ENCODE measurements at regions not wholly inside any gene's neighbourhood (a gene's known extent, or its start where the extent isn't known, plus 50 kb on each side); places are given as distances from the start of the nearest gene placed in this dataset.

DNA sequence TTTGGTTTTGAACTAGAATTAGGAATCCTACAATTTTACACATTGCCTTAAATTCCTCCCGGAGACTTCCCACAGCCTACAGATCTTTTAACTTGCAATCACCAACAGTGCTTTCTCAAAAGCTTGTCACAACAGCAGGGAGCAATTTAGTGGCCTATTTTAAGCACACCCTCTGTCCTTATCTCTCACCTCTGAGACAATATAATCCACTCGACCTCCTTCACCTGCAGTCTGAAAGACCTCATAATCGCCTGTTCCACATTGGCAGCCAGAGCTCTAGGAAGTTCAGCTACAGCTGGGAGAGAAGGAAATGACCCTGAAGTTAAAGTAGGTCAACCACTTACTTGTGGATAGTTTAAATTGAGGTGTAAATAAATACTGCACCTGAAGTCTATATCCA, 249.7 kb upstream of the DLGAP1 start:
- TF ChIP-seq CTCF (conservative IDR thresholded peaks at IDR 0.05 in 1 of 2, IDR thresholded peaks at IDR 0.05 in 1 of 2; ENCODE audit: extremely low read depth in 1 of 2, insufficient read depth in 1 of 2, low read depth in 1 of 2, low read length in 2 of 2) = no peak
- TF ChIP-seq EZH2 (IDR thresholded peaks at IDR 0.05; ENCODE audit: borderline replicate concordance, low read length) = no peak
